Stomach smooth muscle (tissue), 2 donors: ENCODE measurements at regions not wholly inside any gene's neighbourhood (a gene's known extent, or its start where the extent isn't known, plus 50 kb on each side); places are given as distances from the start of the nearest gene placed in this dataset.
"Not testable (repeated sequence)": the region's sequence is repeated elsewhere in the genome, so short reads cannot be mapped to it uniquely, and the experiment has no call there.

Source experiments
- H3K27ac ChIP-seq: one replicate; pipeline ENCODE4 v1.7.0; 2013; ENCODE audit warnings: mild to moderate bottlenecking, low read length, inconsistent platforms
- H3K27me3 ChIP-seq, 2 donors: one replicate each; pipeline ENCODE4 v1.7.0; 2013; ENCODE audit warnings: low read length in 2 of 2; ENCODE audit not compliant: insufficient read depth in 2 of 2, control insufficient read depth in 1 of 2
- H3K36me3 ChIP-seq, 2 donors: one replicate each; pipeline ENCODE4 v1.7.0; 2013; ENCODE audit warnings: low read length in 2 of 2; ENCODE audit not compliant: control insufficient read depth in 2 of 2, insufficient read depth in 2 of 2
- H3K4me1 ChIP-seq: one replicate; pipeline ENCODE4 v1.7.0; 2013; ENCODE audit warnings: low read length; ENCODE audit not compliant: control insufficient read depth, insufficient read depth
- H3K4me3 ChIP-seq, 2 donors: one replicate each; pipeline ENCODE4 v1.7.0; 2013; ENCODE audit warnings: low read length in 2 of 2
- H3K9ac ChIP-seq, 2 donors: one replicate each; pipeline ENCODE4 v1.7.0; 2013; ENCODE audit warnings: low read length in 2 of 2, mild to moderate bottlenecking in 1 of 2
- H3K9me3 ChIP-seq, 2 donors: one replicate each; pipeline ENCODE4 v1.7.0; 2013; ENCODE audit warnings: low read length in 2 of 2; ENCODE audit not compliant: control insufficient read depth in 2 of 2
- donor health status: healthy.
- donor health status: Pancreatic carcinoma.

DNA sequence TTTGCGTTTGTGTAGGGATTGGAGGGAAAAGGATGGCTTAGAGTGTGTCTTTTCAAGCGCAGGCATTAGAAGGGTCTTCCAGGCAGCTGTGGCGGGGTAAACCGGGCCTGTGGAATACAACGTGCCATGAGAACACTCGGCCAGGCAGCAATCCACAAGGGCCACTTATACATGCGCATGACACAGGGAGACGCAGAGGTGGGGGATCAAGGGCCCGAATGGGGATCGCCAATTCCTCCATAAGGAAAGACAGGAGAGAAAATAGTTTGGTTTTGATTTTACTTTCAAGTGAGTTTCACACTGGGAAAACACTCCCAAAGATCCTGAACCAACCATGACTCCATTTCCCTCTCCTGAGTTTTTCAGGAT lies 71.6 kb downstream of the SPRING1 start:
- H3K36me3 ChIP-seq: no peaks in the 10 kb centered on the region
- no peak overlapping the region for H3K9ac ChIP-seq
- H3K4me3 ChIP-seq: no peak overlapping the region
- no peak overlapping the region for H3K27ac ChIP-seq
- no peaks in the 10 kb centered on the region for H3K9me3 ChIP-seq
- no peaks in the 10 kb centered on the region for H3K4me1 ChIP-seq
- no peaks in the 10 kb centered on the region for H3K27me3 ChIP-seq

DNA sequence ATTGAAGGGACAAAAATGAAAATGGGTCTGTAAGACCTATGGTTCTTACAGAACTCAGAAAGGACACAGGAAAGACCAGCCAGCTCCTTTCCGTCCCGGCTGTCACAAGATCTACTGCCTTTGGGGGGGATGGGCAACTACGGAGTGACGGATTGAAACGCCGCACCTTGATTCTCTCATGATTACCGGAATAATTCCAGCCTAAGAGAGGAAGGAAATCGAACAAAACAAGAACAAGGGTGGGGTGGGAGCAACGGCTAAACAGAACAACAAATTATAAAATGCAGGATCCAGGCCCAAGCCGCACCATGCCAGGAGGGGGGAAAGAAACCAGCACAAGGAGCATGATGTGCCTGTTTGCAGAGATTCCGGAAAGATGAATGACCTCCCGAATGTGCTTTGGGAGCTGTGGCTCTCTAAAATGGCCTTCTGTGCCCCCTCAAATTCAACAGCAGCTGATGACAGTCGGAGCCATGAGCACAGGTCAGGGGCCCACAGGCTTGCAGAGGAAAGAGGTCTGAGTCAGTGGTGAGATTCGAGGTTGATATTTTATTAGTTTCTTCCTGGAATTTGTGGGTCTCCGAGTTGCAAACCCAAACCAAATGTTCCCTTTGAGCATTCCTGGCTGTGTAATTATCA lies 72.1 kb downstream of the SPRING1 start:
- no peaks in the 10 kb centered on the region for H3K9me3 ChIP-seq
- no peak overlapping the region for H3K9ac ChIP-seq
- H3K27ac ChIP-seq: no peak overlapping the region
- H3K36me3 ChIP-seq: no peaks in the 10 kb centered on the region
- H3K4me1 ChIP-seq: no peaks in the 10 kb centered on the region
- H3K27me3 ChIP-seq: no peaks in the 10 kb centered on the region
- H3K4me3 ChIP-seq: no peak overlapping the region

DNA sequence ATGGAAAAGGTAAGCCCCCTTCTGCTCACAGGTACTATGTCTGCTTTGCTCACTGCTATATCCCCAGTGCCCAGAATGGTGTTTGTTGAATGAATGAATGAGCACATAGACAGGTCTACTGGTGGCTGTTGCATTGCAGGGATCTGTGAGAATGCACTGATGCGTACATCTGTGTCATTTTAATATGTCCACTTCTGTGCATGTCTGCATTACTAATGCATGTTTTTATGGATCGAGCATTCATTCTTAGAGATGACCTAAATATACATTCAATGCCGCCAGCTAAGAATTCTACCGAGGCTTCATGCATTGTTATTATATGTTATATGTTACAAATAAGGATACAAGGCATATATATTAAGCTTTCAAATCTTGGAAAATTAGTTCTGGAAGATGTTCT lies 73.8 kb downstream of the SPRING1 start:
- Histone ChIP-seq H3K36me3 (no peaks in the 10 kb centered on the region), H3K27ac (no peak overlapping the region), H3K9me3 (no peaks in the 10 kb centered on the region), H3K9ac (no peak overlapping the region), H3K4me1 (no peaks in the 10 kb centered on the region), H3K4me3 (no peak overlapping the region), H3K27me3 (no peaks in the 10 kb centered on the region)

DNA sequence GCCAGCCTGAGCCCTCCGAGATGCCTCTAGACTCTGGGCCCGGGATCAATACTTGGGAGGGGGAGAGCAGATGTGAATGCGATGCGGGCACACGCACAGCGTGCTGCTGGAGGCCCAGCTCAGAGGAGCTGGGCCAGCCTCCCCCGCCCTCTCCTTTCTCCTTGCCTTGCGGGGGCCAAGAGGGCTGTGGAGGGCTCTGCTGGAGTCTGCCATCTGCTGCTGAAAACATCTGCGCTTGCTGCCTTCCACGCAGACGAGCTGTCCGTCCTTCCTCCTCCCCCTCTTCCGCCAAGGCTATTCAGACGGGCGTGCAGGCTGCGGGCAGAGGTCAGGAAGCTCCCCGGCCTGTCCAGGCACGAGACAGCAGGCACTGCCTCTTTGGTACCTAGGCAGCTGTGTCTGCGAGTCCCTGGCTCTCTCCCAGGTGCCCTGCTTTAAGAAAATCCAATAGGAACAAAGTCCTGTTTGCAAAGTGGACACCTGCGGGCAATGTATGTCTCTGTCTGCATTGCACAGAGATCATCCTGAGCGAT lies 75.2 kb downstream of the SPRING1 start:
- no peak overlapping the region for H3K27ac ChIP-seq
- peaks cover 9% of the 10 kb centered on the region for H3K4me1 ChIP-seq
- H3K36me3 ChIP-seq: no peaks in the 10 kb centered on the region
- H3K4me3 ChIP-seq: no peak overlapping the region
- no peaks in the 10 kb centered on the region for H3K27me3 ChIP-seq
- H3K9me3 ChIP-seq: no peaks in the 10 kb centered on the region
- no peak overlapping the region for H3K9ac ChIP-seq

DNA sequence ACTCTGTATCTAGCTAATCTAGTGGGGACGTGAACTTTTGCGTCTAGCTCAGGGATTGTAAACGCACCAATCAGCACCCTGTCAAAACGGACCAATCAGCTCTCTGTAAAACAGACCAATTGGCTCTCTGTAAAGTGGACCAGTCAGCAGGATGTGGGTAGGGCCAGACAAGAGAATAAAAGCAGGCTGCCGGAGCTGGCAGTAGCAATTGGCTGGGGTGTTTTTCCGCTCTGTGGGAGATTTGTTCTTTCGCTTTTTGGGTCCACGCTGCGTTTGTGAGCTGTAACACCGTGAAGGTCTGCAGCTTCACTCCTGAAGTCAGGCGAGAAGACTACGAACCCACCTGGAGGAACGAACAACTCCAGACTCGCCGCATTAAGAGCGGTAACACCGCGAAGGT lies 76.5 kb downstream of the SPRING1 start:
- no peak overlapping the region for H3K27ac ChIP-seq
- H3K4me3 ChIP-seq: no peak overlapping the region
- no peaks in the 10 kb centered on the region for H3K36me3 ChIP-seq
- no peaks in the 10 kb centered on the region for H3K27me3 ChIP-seq
- no peaks in the 10 kb centered on the region for H3K9me3 ChIP-seq
- H3K4me1 ChIP-seq: peaks cover 9% of the 10 kb centered on the region
- no peak overlapping the region for H3K9ac ChIP-seq

DNA sequence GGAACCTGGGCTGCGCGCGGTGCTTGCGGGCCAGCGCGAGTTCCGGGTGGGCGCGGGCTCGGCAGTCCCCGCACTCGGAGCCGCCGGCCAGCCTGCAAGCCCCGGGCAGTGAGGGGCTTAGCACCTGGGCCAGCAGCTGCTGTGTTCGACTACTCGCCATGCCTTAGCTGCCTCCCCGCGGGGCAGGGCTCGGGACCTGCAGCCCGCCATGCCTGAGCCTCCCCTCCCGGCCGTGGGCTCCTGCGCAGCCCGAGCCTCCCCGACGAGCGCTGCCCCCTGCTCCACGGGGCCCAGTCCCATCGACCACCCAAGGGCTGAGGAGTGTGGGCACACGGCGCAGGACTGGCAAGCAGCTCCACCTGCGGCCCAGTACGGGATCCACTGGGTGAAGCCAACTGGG lies 77.1 kb downstream of the SPRING1 start:
- H3K9me3 ChIP-seq, H3K9ac ChIP-seq, H3K27me3 ChIP-seq, H3K27ac ChIP-seq, H3K4me1 ChIP-seq, H3K4me3 ChIP-seq, H3K36me3 ChIP-seq: not testable (repeated sequence)

DNA sequence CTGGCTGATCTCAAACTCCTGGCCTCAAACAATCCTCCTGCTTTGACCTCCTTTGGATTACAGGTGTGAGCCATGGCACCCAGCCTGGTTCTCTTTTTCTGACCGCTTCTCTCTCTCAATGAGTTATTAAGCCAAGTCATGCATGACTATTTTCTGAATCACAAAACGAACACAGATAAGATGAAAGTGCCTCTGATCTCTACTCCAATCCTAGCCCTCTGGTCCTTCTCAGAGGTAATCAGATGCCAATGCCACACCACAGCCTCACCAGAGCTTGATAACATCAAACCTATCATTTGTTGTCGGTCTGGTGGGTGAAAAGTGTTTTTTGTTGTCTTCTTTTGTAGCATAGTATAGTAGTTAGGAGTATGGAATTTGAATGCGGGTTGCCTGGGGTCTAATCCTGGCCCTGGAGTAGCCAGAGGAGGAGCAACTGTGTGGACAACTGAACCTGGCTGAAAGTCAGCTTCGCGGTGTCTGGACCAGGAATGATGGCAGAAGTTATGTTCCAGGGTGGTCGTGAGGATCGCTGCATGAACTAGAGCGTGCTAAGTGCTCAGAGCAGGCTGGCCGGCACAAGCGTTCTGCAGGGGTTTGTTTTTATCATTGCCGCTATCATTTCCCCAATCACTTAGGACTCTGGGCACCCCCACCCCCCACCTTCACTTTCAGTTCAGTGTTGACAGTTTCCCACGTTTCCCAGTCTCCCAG lies 77.9 kb downstream of the SPRING1 start:
- Histone ChIP-seq H3K36me3 (no peaks in the 10 kb centered on the region), H3K27ac (no peak overlapping the region), H3K4me1 (peaks cover 9% of the 10 kb centered on the region), H3K9ac (no peak overlapping the region), H3K27me3 (no peaks in the 10 kb centered on the region), H3K9me3 (no peaks in the 10 kb centered on the region), H3K4me3 (no peak overlapping the region)

DNA sequence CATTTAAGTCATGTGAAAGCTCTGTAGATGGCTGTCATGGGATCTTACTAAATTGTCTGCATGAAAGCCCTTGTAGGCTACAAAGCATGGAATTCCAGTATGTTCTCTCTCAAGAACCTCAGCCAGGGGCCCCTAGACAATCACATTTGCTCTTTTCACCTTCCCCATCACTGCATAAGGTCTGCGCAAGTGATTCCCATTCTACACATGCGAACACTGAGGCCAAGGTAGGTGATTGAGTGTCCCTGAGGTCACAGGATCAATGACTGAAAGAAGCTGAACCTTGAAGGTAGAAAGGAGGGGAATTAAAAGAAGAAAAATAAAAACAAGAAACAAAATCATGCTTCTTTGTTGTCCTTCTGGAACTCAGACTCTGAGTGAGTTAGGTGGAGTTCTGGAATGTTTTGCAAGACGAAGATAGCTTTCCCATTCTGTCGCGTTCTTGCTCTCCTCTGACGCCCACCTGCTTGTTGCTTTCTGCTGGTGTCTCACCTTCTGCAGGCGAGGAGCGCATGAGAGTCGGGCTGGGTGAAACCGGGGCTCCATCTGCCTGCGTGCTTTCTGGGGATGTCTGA lies 79.9 kb downstream of the SPRING1 start:
- H3K4me1 ChIP-seq: peaks cover 9% of the 10 kb centered on the region
- H3K9ac ChIP-seq: no peak overlapping the region
- no peaks in the 10 kb centered on the region for H3K36me3 ChIP-seq
- H3K27me3 ChIP-seq: no peaks in the 10 kb centered on the region
- no peaks in the 10 kb centered on the region for H3K9me3 ChIP-seq
- peak overlapping the region; percentile 3 to 59 for H3K4me3 ChIP-seq
- H3K27ac ChIP-seq: peak overlapping the region; percentile 60

DNA sequence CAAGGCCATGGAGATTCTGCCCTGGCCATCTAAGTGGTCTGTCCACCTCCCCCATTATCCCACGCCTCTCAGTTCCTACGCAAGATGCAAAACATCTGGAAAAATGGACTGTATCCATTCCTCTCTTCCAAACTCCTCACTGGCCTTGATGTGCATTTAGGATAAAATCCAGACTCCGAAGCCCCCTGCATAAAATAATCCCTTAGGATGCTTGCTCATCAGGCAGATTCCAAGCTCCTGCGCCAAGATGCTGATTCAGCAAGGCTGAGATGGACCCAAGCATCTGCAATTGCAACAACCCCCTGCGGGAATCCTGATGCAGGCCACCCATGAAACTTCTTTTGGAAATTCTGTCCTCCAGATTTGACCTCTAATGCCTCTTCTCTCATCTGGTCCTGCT lies 81.6 kb downstream of the SPRING1 start:
- no peak overlapping the region for H3K9ac ChIP-seq
- peaks cover 9% of the 10 kb centered on the region for H3K4me1 ChIP-seq
- H3K4me3 ChIP-seq: no peak overlapping the region
- no peaks in the 10 kb centered on the region for H3K27me3 ChIP-seq
- H3K36me3 ChIP-seq: no peaks in the 10 kb centered on the region
- H3K27ac ChIP-seq: no peak overlapping the region
- no peaks in the 10 kb centered on the region for H3K9me3 ChIP-seq

DNA sequence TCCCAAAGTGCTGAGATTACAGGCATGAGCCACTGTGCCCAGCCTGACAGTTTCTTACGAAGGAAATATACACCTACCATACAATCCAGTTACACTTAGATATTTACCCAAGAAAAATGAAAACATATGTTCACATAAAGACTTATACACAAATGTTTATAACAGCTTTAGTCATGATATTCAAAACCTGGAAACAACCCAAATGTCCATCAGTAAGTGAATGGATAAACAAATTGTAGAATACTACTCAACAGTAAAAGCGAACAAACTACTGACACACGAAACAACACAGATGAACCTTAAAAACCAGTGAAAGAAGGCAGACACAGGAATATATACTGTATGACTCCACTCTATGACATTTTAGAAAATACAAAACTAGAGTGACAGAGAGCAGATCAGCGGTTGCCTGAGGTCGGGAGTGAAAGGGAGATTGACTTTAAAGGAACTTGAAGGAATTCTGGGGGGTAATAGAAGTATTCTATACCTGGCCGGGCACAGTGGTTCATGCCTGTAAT lies 83.6 kb downstream of the SPRING1 start:
- H3K36me3 ChIP-seq: no peaks in the 10 kb centered on the region
- no peak overlapping the region for H3K4me3 ChIP-seq
- H3K27me3 ChIP-seq: no peaks in the 10 kb centered on the region
- H3K9me3 ChIP-seq: no peaks in the 10 kb centered on the region
- peaks cover 9% of the 10 kb centered on the region for H3K4me1 ChIP-seq
- H3K27ac ChIP-seq: no peak overlapping the region
- H3K9ac ChIP-seq: no peak overlapping the region

DNA sequence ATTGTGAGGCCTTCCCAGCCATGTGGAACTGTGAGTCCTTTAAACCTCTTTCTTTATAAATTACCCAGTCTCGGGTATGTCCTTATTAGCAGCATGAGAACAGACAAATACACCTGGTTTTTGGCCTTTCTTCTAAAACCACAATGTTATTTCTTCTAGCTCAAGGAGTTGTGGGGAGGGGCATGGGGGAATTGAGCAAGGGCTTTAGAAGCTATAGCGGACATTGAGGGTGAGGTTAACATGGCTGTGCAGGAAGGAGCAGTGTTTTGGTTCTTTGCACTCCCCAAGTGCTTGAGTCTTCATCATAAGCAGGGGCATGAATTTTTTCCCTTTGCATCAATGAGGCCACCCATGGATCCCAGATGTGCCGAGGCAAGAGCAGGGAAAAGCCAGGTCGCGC lies 86.8 kb downstream of the SPRING1 start:
- H3K4me1 ChIP-seq: no peaks in the 10 kb centered on the region
- no peak overlapping the region for H3K9ac ChIP-seq
- no peak overlapping the region for H3K4me3 ChIP-seq
- no peaks in the 10 kb centered on the region for H3K27me3 ChIP-seq
- no peaks in the 10 kb centered on the region for H3K36me3 ChIP-seq
- H3K9me3 ChIP-seq: no peaks in the 10 kb centered on the region
- no peak overlapping the region for H3K27ac ChIP-seq
